Activated CD4-positive, alpha-beta memory T cell treated with anti-CD3 and anti-CD28 coated beads, Interleukin-2, amount 10 ng/mL, durations not matched to agents 7 days and 5 days (primary cell): ENCODE measurements at regions not wholly inside any gene's neighbourhood (a gene's known extent, or its start where the extent isn't known, plus 50 kb on each side); places are given as distances from the start of the nearest gene placed in this dataset.

ENCODE experiments used
- CTCF ChIA-PET: fragments of 350-600 bp; sonication (Branson Sonifier 250); formaldehyde crosslinking; loops from one replicate; lab custom pipeline; 2021; ENCODE audit warnings: antibody characterized with exemption, inconsistent platforms; lab: Charles Lee
- POLR2A ChIA-PET: fragments of 350-600 bp; sonication (Branson Sonifier 250); formaldehyde crosslinking; loops from one replicate; lab custom pipeline; 2021; ENCODE audit warnings: antibody characterized with exemption; lab: Charles Lee
- DNase-seq: peaks from one replicate; pipeline ENCODE4 v3.0.0-alpha.2; 2020
- H3K27ac Mint-ChIP-seq: one replicate; pipeline ENCODE4 v1.8.0; 2021; ENCODE audit warnings: mild to moderate bottlenecking, mixed read lengths
- H3K27me3 Mint-ChIP-seq: one replicate; pipeline ENCODE4 v1.8.0; 2021; ENCODE audit warnings: mixed read lengths
- H3K36me3 Mint-ChIP-seq: one replicate; pipeline ENCODE4 v1.8.0; 2021; ENCODE audit warnings: low read depth, mixed read lengths
- H3K4me1 Mint-ChIP-seq: one replicate; pipeline ENCODE4 v1.8.0; 2021; ENCODE audit warnings: mixed read lengths
- H3K4me3 Mint-ChIP-seq: one replicate; pipeline ENCODE4 v1.8.0; 2021; ENCODE audit warnings: mild to moderate bottlenecking, mixed read lengths
- H3K9me3 Mint-ChIP-seq: one replicate; pipeline ENCODE4 v1.8.0; 2021; ENCODE audit warnings: mixed read lengths

DNA sequence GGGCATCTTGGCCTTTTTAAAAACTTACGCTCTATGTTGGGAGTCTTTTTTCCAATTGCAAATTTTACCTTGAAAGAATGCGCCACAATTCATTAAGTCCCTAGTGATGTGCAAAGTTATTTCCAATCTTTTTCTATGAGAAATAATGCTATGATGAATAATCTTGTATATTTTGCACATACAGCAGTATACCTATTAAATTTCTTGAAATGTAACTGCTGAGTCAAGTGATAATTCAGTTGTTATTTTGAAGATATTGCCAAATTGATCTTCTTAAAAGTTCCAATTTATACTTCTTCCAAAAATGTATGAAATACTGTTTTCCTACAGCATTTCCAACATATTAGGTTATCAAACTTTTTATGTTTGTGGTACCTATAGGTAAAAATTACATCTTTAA is 92.8 kb upstream of the PPP2R2B start:
- H3K4me1 Mint-ChIP-seq = no peaks in the 10 kb centered on the region
- no peak for DNase-seq
- H3K36me3 Mint-ChIP-seq = no peaks in the 10 kb centered on the region
- POLR2A ChIA-PET = no interaction called here
- H3K9me3 Mint-ChIP-seq = no peaks in the 10 kb centered on the region
- CTCF ChIA-PET = interaction anchor here (0.7 kb wide), 1 partner anchor 218 kb away, joined by 3 read pairs; no protein-coding TSS in a partner anchor
- no peaks in the 10 kb centered on the region for H3K27me3 Mint-ChIP-seq
- H3K4me3 Mint-ChIP-seq = no peak overlapping the region
- no peak overlapping the region for H3K27ac Mint-ChIP-seq

DNA sequence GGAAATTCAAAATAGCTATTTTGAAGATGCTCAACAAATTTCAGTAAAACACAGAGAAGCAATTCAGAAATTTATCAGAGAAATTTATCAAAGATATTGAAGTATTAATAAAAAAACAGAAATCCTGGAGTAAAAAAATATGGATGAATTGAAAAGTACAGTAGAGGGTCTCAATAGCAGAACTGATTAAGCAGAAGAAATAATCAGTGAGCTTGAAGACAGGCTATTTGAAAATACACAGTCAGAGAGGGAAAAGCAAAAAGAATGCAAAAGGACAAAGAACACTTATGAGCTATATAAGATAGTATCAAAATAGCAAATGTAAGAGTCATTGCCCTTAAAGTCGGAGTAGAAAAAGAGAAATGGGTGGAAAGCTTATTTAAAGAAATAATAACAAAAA is 107.9 kb upstream of the PPP2R2B start:
- ChIA-PET CTCF (no interaction called here), POLR2A (no interaction called here)
- Mint-ChIP-seq H3K4me1 (no peaks in the 10 kb centered on the region), H3K27me3 (no peaks in the 10 kb centered on the region), H3K36me3 (no peaks in the 10 kb centered on the region), H3K4me3 (no peak overlapping the region), H3K27ac (no peak overlapping the region), H3K9me3 (no peaks in the 10 kb centered on the region)
- no peak for DNase-seq

DNA sequence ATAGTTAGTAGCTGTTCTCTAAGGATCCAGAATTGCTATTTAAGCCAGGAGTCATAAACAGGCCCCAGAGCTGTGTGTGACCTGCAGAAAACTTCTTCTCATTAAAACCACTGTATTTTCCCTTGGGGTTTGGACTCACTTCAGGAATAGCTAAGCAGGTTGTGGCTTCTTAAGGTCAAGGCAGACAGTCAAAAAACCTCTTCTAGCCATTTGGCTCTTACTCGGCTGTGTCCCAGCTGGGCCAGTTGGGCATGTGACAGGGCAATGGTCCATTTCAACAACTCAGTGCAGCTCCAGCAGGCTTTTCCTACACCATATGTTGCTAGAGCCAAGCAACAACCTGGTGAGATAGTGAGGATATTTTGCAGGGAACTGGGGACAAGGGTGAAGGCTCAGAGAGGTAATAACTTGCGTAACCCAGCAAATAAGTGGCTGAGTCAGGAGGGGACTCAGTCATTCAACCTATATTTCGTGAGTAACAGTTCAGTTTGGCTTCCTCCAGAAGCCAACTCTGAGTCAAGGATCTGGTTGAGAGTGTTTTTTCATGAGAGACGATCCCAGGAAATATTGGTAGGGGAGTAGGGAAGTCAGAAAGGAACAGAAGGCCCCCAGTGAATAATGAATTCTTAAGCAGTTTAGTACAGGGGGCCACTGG is 115.4 kb upstream of the PPP2R2B start:
- DNase-seq = no peak
- CTCF ChIA-PET = no interaction called here
- POLR2A ChIA-PET = no interaction called here

DNA sequence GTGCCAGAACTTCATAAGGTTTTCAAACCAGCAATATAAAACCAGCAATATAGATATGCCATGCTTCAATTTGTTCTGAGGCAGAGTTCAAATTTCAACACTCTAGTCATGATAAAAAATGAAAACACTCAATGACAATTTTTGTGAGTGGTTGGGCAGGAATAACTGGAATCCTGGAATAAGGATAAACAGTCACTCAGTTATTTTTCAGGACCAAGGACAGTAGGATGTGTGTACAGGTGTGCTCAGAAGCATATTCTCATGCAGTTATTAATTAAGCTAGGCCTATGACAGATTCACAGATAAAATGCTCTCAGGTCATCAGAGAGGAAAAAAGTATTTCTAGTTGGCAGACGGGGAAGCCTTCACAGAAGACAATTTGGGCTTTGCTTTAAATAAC is 117.3 kb upstream of the PPP2R2B start:
- H3K36me3 Mint-ChIP-seq = no peaks in the 10 kb centered on the region
- no peak overlapping the region for H3K4me3 Mint-ChIP-seq
- no peak for DNase-seq
- no peaks in the 10 kb centered on the region for H3K27me3 Mint-ChIP-seq
- ChIA-PET POLR2A (no interaction called here), CTCF (no interaction called here)
- no peaks in the 10 kb centered on the region for H3K4me1 Mint-ChIP-seq
- H3K27ac Mint-ChIP-seq = no peak overlapping the region
- no peaks in the 10 kb centered on the region for H3K9me3 Mint-ChIP-seq

More for the DNA sequence above, 115.4 kb upstream of the PPP2R2B start:
- no peaks in the 10 kb centered on the region for H3K36me3 Mint-ChIP-seq
- no peak overlapping the region for H3K27ac Mint-ChIP-seq
- H3K9me3 Mint-ChIP-seq = no peaks in the 10 kb centered on the region
- no peak overlapping the region for H3K4me3 Mint-ChIP-seq
- no peaks in the 10 kb centered on the region for H3K27me3 Mint-ChIP-seq
- H3K4me1 Mint-ChIP-seq = no peaks in the 10 kb centered on the region

DNA sequence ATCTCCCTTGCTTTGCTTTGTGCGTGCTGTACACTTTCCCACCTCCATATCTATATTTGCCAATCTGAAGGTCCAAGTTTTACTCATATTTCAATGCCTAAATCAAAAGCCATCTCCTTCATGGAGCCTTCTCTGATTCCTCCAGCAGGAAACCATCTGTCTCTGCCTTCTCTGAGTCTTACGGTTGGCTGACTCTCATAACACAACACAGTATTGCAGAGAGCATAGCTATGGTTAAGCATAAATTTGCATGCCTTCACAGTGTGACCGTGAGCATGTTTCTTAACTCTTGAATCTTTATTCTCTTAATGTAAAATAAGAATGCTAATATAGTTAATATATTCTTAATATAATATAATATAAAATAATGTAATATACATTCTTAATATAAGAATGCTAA is 136.8 kb upstream of the PPP2R2B start:
- Mint-ChIP-seq H3K9me3 (no peaks in the 10 kb centered on the region), H3K36me3 (no peaks in the 10 kb centered on the region), H3K27ac (no peak overlapping the region), H3K4me3 (no peak overlapping the region), H3K27me3 (no peaks in the 10 kb centered on the region), H3K4me1 (no peaks in the 10 kb centered on the region)
- ChIA-PET CTCF (no interaction called here), POLR2A (no interaction called here)
- DNase-seq = no peak

DNA sequence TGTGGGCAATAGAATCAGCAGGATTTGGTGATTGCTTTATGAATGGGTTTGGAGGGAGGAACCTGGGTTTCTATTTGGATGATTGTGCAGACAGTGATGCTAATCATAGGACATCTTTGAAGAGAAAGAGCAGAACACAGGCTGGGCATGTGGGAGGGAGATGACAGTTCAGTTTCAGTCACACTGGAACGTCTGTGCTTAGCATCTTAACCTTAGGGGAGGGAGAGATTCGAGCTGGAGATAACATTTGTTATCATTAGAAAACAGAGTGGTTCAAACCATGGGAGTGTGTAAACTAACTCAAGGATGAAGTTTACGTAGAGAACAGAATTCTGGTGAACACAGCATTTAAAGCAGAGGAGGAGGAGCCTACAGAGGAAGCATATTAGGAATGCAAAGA is 138.6 kb upstream of the PPP2R2B start:
- Mint-ChIP-seq H3K27me3 (no peaks in the 10 kb centered on the region), H3K36me3 (no peaks in the 10 kb centered on the region), H3K4me1 (no peaks in the 10 kb centered on the region), H3K4me3 (no peak overlapping the region), H3K9me3 (no peaks in the 10 kb centered on the region), H3K27ac (no peak overlapping the region)
- CTCF ChIA-PET = interaction anchor here (0.7 kb wide), 1 partner anchor 339 kb away, joined by 3 read pairs; no protein-coding TSS in a partner anchor
- no peak for DNase-seq
- POLR2A ChIA-PET = no interaction called here

DNA sequence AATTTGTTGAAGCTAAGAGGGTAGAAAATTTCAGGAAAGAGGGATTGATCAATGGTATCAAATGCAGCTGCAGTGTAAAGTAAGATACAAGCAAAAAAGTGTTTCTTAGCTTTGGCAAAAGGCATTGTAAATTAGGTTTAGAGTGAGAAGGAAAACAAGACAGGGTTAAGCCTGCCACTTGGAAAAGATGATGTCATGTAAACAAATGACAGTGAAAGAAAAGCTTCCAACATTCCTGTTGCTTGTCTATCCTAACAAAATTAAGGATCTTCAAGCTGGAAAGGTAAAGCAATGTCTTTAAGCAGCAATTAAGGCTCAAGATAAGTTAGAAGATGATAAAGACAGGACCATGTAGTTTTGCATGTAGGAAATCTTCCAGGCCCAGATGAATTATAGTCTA is 139.1 kb upstream of the PPP2R2B start:
- H3K36me3 Mint-ChIP-seq = no peaks in the 10 kb centered on the region
- H3K4me1 Mint-ChIP-seq = no peaks in the 10 kb centered on the region
- no peak overlapping the region for H3K27ac Mint-ChIP-seq
- no peak overlapping the region for H3K4me3 Mint-ChIP-seq
- no peaks in the 10 kb centered on the region for H3K9me3 Mint-ChIP-seq
- ChIA-PET POLR2A (no interaction called here), CTCF (interaction anchor here (0.7 kb wide), 1 partner anchor 339 kb away, joined by 3 read pairs; no protein-coding TSS in a partner anchor)
- H3K27me3 Mint-ChIP-seq = no peaks in the 10 kb centered on the region
- DNase-seq = no peak

DNA sequence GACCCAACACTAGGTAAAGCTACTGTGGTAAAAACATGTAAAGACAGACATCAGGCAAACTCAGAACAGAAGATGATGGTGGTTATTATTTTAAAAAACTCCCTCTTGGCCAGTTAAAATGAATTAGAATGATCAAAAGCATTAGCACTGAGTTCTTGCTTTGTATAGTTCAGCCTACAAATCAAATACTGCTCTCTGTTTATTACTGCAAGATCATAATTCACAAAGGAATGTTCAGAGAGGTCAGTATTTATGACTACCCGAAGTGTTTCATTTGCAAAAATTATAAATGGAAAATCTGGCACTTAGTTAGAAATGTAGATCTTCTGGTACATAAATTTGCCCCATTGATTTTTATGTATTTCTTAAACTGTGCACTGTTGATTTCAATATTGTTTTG is 140.3 kb upstream of the PPP2R2B start:
- Mint-ChIP-seq H3K27ac (no peak overlapping the region), H3K36me3 (no peaks in the 10 kb centered on the region), H3K4me1 (no peaks in the 10 kb centered on the region), H3K9me3 (no peaks in the 10 kb centered on the region), H3K27me3 (no peaks in the 10 kb centered on the region), H3K4me3 (no peak overlapping the region)
- ChIA-PET POLR2A (no interaction called here), CTCF (no interaction called here)
- no peak for DNase-seq

DNA sequence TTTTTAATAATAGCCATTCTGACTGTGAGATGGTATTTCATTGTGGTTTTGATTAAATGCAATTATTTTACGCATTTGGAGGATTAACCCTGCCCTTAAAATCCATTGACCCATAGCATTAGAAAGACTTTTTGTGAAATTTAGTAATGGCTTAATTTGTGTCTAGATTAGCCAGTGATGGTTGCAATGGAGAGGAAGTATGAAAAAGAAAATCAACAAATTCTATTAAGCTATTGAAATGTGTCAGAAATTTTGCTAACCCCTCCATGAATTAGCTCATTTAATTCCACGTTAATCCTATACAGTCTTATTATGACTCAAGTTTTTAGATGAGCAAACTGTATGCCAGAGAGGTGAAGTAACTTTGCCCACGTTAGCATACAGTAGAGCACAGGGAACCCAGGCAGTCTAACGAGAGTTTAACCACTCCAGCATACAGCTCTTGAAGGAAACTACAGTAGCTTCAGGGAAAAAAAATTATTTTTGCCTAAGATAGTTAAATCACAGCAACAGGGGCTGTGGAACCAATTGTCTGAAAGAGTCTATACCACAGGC is 158.2 kb upstream of the PPP2R2B start:
- DNase-seq = no peak
- Mint-ChIP-seq H3K4me3 (no peak overlapping the region), H3K9me3 (no peaks in the 10 kb centered on the region), H3K36me3 (no peaks in the 10 kb centered on the region), H3K27ac (no peak overlapping the region), H3K27me3 (no peaks in the 10 kb centered on the region), H3K4me1 (no peaks in the 10 kb centered on the region)
- CTCF ChIA-PET = no interaction called here
- POLR2A ChIA-PET = no interaction called here

DNA sequence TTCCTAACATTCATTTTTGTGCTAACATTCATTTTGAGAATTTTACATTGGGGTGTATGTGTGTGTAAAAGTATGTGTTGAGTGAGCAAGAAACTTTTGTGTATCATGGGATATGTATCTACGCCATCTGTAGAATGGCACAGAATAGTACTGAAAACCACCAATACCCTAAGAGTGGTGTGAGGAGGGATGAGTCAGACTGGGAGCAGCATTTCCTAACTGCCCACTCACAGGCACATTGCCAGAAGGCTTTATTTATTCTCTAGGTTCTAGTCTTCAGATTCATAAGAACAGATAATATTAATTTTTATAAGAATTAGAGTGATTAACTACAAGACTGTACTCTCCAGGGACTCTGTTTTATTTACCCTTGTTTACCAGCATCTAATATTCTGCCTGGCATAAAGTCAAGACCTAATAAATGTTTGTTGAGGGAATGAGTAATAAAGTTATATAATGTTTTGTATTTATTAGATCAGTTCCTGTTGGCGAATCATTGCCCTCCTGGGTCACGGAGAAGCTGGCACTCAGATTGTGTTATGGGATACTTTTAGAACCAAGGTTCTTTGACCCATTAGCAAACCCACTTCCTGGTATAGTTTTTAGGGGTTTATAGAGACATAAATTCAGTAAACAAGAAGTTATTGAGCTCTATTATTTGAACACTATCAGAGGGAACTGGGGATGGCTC is 159.1 kb upstream of the PPP2R2B start:
- ChIA-PET POLR2A (no interaction called here), CTCF (no interaction called here)
- H3K4me1 Mint-ChIP-seq = no peaks in the 10 kb centered on the region
- no peaks in the 10 kb centered on the region for H3K9me3 Mint-ChIP-seq
- H3K27me3 Mint-ChIP-seq = no peaks in the 10 kb centered on the region
- no peak overlapping the region for H3K27ac Mint-ChIP-seq
- no peak overlapping the region for H3K4me3 Mint-ChIP-seq
- DNase-seq = no peak
- H3K36me3 Mint-ChIP-seq = no peaks in the 10 kb centered on the region

DNA sequence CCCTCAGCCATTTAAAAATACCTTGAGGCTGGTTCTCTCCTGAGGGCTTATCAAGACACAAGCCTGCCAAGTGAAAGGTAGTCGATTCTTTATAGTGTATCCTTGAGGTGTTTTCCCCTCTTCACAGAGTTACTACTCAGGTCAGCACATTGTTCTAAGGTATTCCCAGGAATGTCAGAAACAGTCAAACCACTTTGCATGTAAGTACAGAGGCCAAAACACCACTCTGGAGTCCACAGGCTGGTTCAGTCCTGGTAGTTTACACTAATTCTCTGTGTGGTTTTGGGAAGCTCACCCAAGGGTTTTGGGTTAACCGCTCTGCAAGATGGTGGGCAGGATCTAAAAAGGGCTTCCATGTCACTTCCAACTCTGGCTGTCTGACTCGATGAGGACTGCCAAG is 162.3 kb upstream of the PPP2R2B start:
- Mint-ChIP-seq H3K4me3 (no peak overlapping the region), H3K4me1 (no peaks in the 10 kb centered on the region), H3K27ac (no peak overlapping the region), H3K27me3 (no peaks in the 10 kb centered on the region), H3K9me3 (no peaks in the 10 kb centered on the region), H3K36me3 (no peaks in the 10 kb centered on the region)
- no peak for DNase-seq
- POLR2A ChIA-PET = no interaction called here
- CTCF ChIA-PET = interaction anchor here (0.7 kb wide), 1 partner anchor 29 kb away, joined by 3 read pairs; no protein-coding TSS in a partner anchor

DNA sequence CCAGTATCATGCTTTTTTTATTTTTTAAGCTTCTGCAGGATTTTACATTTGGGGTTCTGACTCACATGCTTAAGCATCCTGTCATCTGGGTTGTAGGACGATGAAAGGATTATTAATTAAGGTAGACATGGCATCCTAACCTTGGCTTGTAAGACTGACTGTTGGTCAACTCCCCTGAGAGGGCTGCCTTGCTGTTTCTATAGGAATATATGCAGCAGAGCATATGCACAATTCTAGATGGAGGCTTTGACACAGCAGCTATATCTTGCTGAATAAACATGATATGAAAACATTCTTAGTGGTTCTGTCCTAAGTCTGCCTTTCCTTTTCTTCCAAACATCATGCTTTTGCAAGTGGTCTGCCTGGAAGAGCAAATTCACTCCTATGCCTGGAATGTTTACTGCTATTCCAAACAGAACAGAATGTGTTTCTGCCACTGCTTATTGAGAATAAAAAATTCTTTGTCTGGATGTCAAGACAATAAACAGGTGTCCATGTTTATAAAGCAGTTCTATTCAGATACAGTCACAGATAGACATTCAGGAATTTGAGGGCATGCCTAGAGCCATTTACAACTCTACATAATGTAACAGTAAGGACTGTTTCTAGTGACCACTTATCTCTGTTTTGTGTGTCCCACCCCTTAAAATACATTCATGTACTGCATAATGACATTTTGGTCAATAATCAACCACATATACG is 166.2 kb upstream of the PPP2R2B start:
- Mint-ChIP-seq H3K36me3 (no peaks in the 10 kb centered on the region), H3K4me1 (no peaks in the 10 kb centered on the region), H3K9me3 (no peaks in the 10 kb centered on the region), H3K4me3 (no peak overlapping the region), H3K27me3 (no peaks in the 10 kb centered on the region), H3K27ac (no peak overlapping the region)
- no peak for DNase-seq
- ChIA-PET POLR2A (no interaction called here), CTCF (no interaction called here)

DNA sequence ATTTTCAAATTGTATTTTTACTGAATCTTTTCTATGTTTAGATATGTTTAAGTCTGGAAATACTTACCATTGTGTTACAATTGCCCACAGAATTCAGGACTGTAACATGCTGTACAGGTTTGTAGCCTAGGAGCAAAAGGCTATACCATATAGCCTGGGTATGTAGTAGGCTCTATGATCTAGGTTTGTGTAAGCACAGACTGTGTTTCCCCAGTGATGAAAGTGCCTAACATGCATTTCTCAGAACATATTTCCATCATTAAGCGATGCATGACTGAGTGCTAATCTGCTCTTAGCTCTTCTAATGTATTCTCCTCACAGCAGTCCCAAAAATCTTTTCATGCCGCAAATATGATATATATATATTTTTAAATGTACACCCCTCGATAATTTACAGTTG is 166.7 kb upstream of the PPP2R2B start:
- H3K27ac Mint-ChIP-seq = no peak overlapping the region
- no peaks in the 10 kb centered on the region for H3K36me3 Mint-ChIP-seq
- no peak for DNase-seq
- no peaks in the 10 kb centered on the region for H3K9me3 Mint-ChIP-seq
- H3K4me1 Mint-ChIP-seq = no peaks in the 10 kb centered on the region
- no peaks in the 10 kb centered on the region for H3K27me3 Mint-ChIP-seq
- POLR2A ChIA-PET = no interaction called here
- CTCF ChIA-PET = no interaction called here
- H3K4me3 Mint-ChIP-seq = no peak overlapping the region
